ENCODE measurements at regions not wholly inside any gene's neighbourhood (a gene's known extent, or its start where the extent isn't known, plus 50 kb on each side); places are given as distances from the start of the nearest gene placed in this dataset.

- DNase-seq (ENCODE audit: low spot score): no peak
- in situ Hi-C loops (cut with MboI; ENCODE audit: low pct_unique_long_range_greater_than_20kb, low sequenced_read_pairs, unreplicated experiment): no loop called here
- TF ChIP-seq CTCF (IDR thresholded peaks at IDR 0.05; ENCODE audit: extremely low read depth, insufficient read depth, missing control alignments): no peak
These were observed 104.1 kb upstream of the PCBD1 start for GRCh38 chr10:70992436-70992835.

GRCh38 chr10:70993051-70993450, 104.7 kb upstream of the PCBD1 start:
- in situ Hi-C loops (cut with MboI; ENCODE audit: low pct_unique_long_range_greater_than_20kb, low sequenced_read_pairs, unreplicated experiment): no loop called here
- TF ChIP-seq CTCF (IDR thresholded peaks at IDR 0.05; ENCODE audit: extremely low read depth, insufficient read depth, missing control alignments): no peak

GRCh38 chr10:70996549-70996948, 108.2 kb upstream of the PCBD1 start:
- DNase-seq (ENCODE audit: low spot score): no peak
- in situ Hi-C loops (cut with MboI; ENCODE audit: low pct_unique_long_range_greater_than_20kb, low sequenced_read_pairs, unreplicated experiment): no loop called here
- no peak for TF ChIP-seq CTCF (IDR thresholded peaks at IDR 0.05; ENCODE audit: extremely low read depth, insufficient read depth, missing control alignments)

More at GRCh38 chr10:70993051-70993450, 104.7 kb upstream of the PCBD1 start:
- DNase-seq (ENCODE audit: low spot score): no peak

GRCh38 chr10:70997236-70997635, 108.9 kb upstream of the PCBD1 start:
- in situ Hi-C loops (cut with MboI; ENCODE audit: low pct_unique_long_range_greater_than_20kb, low sequenced_read_pairs, unreplicated experiment): no loop called here
- no peak for TF ChIP-seq CTCF (IDR thresholded peaks at IDR 0.05; ENCODE audit: extremely low read depth, insufficient read depth, missing control alignments)
- no peak for DNase-seq (ENCODE audit: low spot score)

- in situ Hi-C loops (cut with MboI; ENCODE audit: low pct_unique_long_range_greater_than_20kb, low sequenced_read_pairs, unreplicated experiment): no loop called here
- no peak for DNase-seq (ENCODE audit: low spot score)
- no peak for TF ChIP-seq CTCF (IDR thresholded peaks at IDR 0.05; ENCODE audit: extremely low read depth, insufficient read depth, missing control alignments)
These were observed 109.7 kb upstream of the PCBD1 start for GRCh38 chr10:70998086-70998485.

GRCh38 chr10:71001470-71001869, 113.1 kb upstream of the PCBD1 start:
- no peak for TF ChIP-seq CTCF (IDR thresholded peaks at IDR 0.05; ENCODE audit: extremely low read depth, insufficient read depth, missing control alignments)
- no peak for DNase-seq (ENCODE audit: low spot score)
- in situ Hi-C loops (cut with MboI; ENCODE audit: low pct_unique_long_range_greater_than_20kb, low sequenced_read_pairs, unreplicated experiment): no loop called here
